Left lobe of liver (tissue), 2 donors: ENCODE measurements at regions not wholly inside any gene's neighbourhood (a gene's known extent, or its start where the extent isn't known, plus 50 kb on each side); places are given as distances from the start of the nearest gene placed in this dataset.

Experiments used
- ATAC-seq: fragments of 200-7000 bp; cut with Tn5 transposase; one replicate; pipeline ENCODE4 v1.9.1; 2020; ENCODE audit warnings: mild to moderate bottlenecking, moderate library complexity
- DNase-seq: peaks from one replicate; pipeline ENCODE4 v3.0.0-alpha.2; 2020; ENCODE audit warnings: low spot score
- donor health status: DM: no; HTN: no; CAD: no; lungs with moderate emphysema.
- donor health status: DM: no; HTN: yes; CAD: no.

DNA sequence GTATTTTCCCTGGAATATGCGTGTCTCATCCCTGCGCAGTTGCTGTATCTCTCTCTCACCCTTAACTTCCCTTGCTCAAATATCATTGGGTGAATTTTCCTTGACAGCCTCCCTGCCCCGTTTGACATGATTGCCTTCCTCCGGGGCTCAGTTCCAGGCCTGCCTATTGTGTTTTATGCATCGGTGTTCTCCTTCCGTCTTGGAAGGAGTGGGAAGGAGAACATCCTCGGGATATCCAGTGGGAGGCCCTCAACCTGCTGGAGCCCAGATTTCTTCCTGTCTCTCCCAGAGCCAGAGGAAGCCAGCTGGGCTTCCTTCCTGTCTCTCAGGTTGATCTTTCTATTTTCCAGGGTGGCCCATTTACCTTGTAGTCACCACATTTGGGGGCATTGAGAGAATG, 434.7 kb upstream of the HS6ST1 start:
- no peak for DNase-seq

DNA sequence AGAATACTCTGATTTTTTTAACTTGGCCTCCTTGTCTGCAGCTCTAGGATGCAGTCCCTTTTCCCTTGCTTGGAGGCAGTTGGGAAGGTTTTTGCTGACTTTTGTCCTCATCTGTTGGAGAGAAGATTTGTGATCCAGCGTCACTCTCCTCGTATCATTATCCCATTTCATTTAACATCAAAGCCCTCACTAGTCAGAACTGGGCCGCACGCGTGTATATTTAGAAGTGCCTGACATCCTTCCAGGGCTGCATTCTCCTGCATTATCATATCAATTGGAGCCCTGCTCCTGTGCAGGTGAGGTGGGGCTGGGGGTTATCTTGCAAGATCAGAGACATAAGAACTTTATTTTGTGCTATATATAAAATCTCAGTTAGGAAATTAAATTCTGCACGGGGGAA, 435.1 kb upstream of the HS6ST1 start:
- DNase-seq: no peak

More for the DNA sequence above, 434.7 kb upstream of the HS6ST1 start:
- ATAC-seq: no peak

DNA sequence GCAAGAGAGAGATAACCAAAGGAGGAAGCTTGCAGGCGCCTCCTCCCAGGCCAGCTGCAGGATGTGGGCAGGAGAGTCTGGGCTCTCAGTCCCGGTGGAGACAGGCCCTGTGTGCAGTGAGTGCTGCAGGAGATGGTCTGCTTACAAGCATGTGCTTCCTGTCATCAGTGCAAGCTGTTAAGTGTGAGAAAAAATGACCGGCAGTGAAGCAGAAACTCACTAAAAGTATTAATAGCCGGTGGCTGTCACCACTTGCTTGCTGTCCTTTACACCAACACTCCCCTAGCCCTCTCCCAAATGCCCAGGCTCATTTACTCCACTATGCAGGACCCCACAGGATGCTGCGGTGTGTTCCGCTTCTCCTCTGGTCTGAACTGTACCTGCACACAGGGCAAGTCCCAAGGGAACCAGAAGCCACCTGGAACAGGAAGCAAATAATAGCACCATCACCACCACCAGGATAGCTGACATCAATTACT, 435.6 kb upstream of the HS6ST1 start:
- DNase-seq (no peak), ATAC-seq (peak; percentile 64)

More for the DNA sequence above, 435.1 kb upstream of the HS6ST1 start:
- ATAC-seq: no peak

DNA sequence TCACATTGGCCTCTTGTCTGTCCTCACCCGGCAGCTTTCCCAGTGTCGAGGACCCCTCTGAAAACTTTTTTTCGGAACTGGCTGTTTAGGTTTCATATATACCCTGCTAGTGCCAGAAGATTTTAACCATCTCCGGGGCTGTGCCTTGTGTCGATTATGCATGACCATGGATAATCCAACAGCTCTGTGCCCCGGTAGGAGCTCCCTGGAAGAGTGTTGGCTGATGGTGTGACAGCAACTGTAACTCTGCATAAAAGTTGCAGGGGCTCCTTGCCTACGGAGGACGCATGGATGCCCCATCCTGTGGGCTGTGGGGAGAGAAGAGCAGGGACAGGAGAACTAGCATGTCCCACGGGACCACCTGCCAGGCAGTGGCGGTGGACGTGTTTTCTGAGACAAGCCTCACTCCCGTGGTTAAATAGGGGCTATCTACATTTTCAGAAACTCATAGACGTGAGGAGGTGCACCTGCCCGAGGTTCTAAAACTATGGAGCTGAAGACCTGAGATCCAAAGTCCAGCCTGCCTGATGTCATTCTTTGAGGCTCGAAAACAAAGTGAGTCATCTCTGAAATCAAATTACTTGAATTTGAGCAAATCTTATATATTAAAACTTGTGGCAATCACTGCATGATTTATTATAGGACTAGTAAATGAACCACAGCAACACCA, 437.2 kb upstream of the HS6ST1 start:
- no peak for DNase-seq
- ATAC-seq: no peak

DNA sequence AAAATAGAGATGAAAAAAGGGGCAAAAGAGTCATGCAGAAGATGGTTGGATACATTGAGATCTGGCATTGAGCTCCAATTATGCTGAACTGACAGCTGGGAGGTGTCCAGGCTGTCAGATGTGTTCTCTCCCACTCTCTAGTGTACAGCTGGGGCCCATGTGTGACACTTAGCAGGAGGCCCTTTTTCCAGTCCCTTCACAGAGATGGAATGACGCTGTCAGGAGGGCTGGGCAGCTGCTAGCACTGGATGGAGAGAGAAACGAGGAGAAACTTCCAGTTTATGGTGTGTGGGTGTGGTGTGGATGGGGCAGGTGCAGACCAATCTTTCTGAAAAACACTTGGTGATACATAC, 437.7 kb upstream of the HS6ST1 start:
- DNase-seq (no peak), ATAC-seq (no peak)

DNA sequence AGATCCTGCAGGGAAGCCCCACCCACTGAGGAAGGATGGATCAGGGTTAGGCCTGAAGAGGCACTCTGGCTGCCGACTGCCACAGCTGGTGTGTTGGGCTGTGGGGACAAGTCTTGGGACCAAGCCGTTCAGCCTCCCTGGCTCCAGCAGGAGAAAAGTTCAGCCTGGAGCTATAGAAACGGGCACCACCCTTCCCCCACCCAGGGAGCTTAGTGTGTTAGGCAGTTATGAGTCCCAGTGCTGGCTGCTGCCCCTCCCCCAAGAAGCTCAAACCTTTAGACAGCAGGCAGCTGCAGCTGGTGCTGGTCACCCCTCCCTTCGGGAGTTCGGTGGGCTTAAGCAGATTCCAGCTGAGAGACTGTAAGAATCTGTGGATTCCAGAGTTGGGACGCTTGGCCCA, 447.1 kb upstream of the HS6ST1 start:
- peak; percentile 33 for DNase-seq

DNA sequence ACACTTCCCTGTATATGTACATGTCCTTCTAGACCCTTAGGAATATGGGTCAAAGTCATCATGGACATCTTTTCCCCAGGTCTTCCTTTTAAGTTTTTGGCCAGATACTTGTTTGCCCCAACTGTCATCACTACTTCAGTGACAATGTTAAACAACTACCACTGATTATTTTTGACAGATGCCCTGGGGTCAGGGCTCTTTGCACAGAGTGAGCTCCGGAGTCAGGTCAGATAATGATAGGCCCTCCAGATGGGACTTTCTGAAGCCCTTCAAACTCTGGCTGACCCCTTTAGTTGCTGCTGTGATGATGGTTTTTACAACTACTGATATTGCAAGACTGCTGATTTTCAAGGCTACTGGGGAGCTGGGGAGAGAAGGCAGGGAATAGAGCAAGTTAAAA, 449.4 kb upstream of the HS6ST1 start:
- ATAC-seq: no peak
- DNase-seq: no peak

More for the DNA sequence above, 447.1 kb upstream of the HS6ST1 start:
- no peak for ATAC-seq

DNA sequence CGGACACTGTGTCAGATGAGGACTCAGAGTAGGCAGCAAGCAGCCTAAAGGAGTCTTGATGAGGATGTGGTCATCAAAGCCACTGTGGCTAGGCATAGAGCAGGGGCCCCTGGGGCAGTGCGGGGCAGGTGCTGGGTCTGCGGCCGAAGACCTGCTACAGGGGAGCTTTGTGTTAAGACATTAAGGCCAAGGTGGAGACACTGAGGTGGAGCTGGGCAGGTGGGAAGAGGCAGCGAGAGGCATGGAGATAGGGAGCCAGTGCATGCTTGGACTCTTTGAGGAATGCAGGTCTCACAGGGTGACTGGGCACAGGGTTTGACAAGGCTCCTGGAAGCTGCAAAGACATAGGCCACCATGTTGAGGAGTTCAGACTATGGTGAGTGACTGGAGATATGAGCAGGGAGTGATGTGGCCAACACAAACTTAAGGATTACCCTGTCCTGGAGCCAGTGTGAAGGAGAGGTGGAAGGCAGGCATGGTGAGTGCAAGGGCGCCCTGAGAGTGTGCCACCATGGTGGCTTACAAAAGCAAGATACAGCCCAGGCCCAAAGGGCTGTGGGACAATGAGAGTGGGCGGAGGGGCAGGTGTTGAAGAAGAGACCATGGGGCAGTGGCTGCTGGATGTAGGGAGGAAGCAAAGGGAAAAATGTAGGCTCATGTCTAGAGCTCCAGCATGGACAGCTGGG, 450.9 kb upstream of the HS6ST1 start:
- ATAC-seq (no peak), DNase-seq (peak; percentile 18)

DNA sequence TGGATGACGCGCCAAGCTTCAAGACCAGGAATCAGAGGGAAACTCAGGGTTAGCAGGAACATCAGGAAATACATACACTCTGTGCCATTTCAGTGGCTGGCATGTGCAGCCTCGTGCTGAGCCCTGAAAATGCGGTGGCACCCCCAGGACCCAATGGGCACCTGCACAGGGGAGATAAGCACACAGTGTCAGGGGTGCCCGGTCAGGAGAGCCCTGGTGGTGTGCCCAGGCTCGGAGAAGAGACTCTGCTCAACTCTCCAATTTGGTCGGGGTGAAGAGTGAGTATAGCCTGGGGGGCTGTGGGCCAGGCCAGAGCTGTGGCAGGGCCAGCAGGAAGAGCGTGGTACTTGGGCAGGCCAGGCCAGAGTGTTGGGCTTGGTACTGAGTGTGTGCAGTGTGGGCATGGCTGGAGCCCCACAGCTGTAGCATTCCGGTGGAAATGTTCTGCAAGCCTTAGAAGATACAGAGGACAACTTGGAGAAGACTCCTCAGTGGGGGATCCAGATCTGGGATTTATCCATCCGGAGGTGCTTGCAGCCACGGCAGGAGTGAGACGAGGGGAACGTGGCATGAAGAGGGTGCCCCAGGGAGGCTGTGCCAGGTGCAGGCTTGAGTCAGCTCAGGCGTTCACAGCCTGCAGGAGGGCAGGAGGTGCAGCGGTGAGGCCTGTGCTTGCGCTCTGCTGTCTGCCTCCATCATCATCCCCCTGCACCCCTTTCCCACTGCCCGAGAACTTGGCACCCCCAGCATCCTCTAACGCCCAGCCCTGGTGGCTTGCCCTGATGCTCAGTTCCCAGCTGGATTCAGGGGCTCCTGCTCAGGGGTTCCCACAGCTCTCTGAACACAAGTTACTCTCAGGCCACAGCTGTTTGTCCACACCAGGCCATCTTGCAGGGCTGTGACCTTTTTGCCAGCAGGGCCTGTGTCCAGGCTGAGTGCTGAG, 451.7 kb upstream of the HS6ST1 start:
- DNase-seq (peak; percentile 33), ATAC-seq (no peak)

DNA sequence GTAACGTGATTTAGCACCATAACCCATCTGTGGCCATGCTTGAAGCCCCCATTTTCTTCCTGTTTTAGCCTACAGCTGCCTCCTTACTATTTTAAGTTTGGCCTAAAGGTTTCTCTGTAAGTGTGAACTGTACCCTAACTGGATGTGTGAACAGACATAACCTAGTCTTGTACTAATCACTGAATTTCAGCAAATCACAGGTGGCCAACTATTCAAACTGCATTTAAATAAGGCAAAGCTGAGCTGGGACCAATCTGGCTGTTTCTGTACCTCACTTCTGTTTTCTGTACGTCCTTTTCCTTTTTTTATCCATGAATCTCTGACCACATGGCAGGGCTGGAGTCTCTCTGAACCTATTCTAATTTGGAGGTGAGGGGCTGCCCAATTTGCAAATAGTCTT, 452.7 kb upstream of the HS6ST1 start:
- DNase-seq: no peak
- no peak for ATAC-seq

DNA sequence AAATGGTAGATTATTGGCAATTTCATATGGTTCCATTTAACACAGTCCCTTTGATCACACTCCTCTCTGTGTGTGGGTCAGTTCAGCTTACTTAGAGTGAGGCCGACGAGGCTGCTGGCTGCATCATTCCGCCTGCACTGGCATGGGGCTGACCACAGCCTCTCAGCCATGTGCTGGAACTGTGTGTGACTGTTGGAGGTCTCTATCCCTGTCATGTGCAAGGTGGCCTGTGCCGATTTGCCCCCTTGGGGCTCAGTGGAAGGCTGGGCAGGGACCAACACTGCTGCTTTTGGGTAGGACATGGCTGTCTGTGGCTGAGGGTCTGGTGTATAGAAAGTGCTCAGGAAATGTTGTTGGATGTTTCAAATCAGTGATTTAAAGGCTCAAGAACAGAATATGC, 454.0 kb upstream of the HS6ST1 start:
- ATAC-seq: no peak
- DNase-seq: peak; percentile 16

DNA sequence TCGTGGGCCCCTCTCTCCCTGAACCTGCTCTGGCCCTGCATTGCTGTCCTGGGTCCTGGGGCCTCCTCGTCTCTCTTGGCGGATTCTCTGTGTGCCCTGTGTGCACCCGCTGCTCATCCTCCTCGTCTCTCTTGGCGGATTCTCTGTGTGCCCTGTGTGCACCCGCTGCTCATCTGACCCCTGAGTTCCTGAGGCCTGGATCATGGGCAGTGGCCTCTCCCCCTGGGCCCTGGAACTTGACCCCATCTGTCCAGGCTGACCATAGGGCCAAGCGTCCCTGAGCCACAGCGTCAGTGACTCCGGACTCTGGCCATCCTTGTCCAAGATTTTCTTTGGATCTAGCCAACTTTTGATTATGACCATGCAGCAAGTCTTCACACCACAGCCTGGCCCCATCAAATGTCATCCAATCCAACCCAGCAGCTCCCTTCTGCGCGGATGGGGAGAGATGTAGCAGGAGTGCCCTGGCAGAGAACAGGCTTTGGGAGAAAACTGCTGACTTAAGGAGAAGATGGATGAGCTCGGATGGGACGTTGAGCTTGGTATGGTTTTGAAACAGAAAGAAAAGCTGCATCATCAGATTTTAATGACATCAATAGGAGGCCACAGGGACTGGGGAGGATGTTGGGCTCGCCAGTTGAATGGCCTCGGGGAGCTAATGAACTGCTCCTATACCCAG, 455.1 kb upstream of the HS6ST1 start:
- DNase-seq (peak; percentile 15), ATAC-seq (no peak)

DNA sequence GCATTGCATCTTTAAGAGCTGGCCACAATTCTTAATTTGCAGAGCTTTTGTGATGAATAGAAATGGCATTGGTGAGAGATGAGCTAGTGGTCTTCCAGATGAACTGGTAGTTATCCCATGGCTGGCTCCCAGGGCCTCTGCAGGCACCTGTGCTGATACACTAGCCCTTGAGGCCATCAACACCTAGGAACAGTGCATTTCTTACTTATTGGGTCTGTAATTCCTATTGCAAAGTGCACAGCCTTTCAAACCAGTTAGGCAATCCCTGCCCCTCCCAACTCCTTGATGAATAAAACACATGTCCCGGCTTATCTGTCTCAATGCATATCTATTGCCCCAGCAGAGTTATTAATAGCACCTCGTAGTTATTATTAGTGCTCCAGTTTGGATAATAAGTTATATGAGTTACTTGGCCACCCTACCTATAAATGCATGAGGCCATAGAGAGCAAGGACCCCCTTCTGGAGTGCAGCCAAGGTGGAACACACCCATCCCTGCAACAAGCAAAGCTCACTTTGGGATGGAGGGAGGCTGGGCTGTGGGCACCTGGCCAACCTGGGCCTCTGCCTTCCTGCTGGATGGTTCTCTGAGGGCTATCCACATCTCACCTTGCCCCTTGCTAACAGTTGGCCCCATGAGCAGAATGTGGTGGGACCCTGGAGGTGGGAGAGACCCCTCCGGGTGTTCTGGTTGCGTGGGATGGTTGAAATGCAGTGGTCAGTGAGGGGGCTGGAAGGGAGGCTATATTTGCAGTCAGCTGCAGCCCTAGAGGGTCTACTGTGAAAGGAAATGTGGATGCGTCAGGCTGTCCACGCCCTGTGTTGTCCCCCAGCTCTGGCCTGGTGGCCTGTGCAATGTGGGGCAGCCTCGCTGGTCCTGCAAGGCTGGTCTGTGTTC, 455.9 kb upstream of the HS6ST1 start:
- DNase-seq: peak; percentile 38

DNA sequence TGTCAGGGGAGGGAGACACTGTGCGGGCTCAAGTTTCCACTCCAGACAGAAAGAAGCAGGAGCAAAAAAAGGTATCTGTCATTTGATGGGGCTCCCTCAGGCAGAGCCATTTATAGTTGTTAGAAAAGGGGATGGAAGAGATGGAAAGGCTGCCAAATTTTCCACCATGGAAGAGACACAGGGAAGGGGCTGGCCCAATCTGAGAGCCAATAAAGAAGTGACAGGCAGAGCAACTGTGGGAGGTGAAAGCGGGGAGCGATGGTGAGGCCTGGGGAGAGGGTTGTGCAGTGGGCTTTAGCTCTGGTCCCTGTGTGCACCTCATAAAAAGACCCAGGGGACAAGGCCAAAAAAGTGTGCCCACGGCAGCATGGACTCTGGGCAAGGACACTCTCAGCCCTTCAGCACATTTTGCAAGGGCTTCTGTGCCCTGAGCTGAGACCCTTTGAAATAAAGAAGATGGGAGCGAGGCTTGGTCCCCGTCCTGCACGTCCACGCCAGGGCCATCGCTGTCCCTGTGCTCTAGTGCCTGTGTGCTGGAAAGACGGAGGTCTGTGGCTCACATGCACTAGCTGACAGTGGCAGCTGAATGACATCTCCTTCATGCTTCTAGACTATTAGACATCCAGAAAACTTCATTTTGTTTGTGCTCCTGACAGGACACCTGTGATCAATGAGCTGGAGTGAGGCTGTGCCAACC, 456.7 kb upstream of the HS6ST1 start:
- no peak for DNase-seq
- no peak for ATAC-seq

More for the DNA sequence above, 455.9 kb upstream of the HS6ST1 start:
- no peak for ATAC-seq

DNA sequence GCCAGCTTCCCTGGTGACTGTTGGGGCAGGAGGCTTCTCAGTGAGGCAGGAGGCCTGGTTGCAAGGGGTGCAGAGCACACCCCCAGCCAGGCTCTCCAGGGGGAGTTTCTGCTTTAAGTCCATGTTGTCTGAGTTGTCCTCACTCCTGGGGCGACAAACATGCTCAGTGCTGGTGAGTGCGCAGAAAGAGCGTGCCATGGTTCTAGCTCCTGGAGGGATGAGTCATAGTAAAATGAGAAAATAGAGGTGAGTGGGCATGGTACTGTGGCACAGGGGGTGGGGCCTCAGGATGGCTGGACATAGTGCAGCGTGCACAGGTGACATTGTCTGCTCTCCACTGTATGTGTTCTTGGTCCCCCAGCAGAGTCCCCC, 457.2 kb upstream of the HS6ST1 start:
- ATAC-seq (no peak), DNase-seq (peak; percentile 24)

DNA sequence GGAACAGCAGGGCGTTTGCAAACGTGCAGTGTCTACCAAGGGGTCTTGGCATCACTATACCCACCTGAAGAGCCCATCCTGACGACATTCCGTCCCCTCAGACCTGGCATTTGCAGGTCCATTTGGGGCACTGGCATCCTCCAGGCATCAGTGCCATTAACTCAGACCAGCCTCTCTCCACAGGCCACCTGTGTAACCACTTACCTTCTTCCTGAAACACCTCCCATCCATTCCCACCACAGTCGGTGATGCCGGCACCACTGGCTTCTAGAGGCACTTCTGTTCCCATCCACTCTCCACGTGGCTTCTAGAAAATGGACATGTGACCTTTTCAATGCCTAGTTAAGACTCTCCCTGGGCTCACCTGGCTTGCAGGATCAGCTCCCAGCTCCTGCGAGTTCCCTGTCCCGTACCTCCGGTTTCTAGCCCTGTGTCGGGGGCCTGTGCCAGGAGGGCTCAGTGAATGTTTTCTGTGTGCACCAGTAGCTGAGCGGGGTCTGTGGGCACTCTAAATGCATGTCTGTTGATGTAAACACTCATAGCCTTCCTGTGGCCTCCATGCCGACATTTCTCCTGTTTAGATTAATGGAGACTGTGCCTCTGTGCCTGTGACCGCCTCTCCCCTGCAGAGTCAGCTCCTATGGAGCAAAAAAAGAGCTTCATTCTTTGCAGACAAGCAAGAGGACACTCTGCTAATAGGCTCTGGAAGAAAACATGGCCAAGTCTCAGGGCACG, 458.0 kb upstream of the HS6ST1 start:
- DNase-seq (peak; percentile 32), ATAC-seq (no peak)

DNA sequence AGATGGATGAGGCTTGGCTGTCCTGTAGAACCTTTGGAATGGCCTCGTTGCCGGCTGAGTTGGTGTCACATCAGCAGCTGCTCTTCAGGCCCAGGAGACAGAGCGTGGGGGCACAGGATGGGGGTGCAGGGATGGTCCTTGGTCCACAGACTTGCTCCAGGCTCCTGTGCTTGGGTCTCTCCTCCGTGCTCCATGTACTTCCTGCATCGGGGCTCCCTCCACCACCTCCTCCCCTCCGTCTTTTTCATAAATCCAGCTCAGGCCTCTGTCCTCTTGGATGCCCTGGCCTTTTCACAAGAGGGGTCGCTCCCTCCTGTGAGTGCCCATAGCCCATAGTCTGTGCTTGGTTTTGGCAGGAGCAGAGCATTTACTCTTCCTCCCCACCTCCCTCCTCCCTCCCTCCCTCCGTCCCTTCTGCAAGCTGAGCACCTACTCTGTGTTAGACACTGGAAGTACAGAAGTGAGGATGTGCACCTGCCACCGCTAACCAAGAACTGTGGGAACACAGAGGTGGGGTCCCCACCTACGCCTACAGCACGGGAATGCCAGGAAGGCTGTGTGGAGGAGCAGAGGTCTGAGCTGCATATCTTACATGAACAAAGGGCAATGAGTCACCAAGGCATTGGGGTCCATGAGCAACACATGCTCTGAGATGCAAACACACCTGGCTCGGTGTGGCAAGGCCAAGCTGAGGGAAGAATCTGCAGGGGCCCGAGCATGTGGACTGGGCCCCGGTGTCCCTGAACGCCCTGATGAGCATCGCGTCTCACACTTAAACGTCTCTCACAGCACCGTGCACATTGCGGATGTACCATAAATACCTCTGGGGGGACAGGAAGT, 458.7 kb upstream of the HS6ST1 start:
- peak; percentile 27 for DNase-seq
- no peak for ATAC-seq

DNA sequence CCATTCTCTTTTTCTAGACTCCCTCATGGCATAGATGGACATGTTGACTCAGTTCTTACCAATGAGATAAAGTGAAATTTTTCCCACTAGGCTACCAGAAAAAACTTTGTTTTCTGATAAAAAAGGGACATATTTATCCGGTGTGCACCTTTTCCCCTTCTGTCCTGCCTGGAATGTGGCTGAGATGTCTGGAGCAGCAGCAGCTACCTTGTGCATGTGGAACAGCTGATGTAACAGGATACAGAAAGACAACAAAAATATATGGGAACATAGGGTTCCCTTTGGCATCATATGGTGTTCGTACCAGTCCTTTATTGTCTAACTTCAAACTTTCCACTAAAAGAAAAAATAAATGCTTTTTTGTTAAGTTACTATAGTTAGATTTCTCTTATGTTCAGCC, 460.2 kb upstream of the HS6ST1 start:
- ATAC-seq (no peak), DNase-seq (no peak)
